Head of caudate nucleus (tissue), 42 donors: ENCODE measurements at regions not wholly inside any gene's neighbourhood (a gene's known extent, or its start where the extent isn't known, plus 50 kb on each side); places are given as distances from the start of the nearest gene placed in this dataset.
"Not testable (repeated sequence)": the region's sequence is repeated elsewhere in the genome, so short reads cannot be mapped to it uniquely, and the experiment has no call there.

Experiments used
- DNase-seq, 42 donors: peaks; one replicate each; pipeline versions ENCODE4 v3.0.0 to v3.0.0-alpha.2; 2020 to 2021; ENCODE audit warnings: mixed read lengths in 7 of 42
- intact Hi-C: fragments of 100-400 bp; cut with DNase I; formaldehyde crosslinking; loops from one replicate; pipeline ENCODE4 v1.15.0; 2022

DNA sequence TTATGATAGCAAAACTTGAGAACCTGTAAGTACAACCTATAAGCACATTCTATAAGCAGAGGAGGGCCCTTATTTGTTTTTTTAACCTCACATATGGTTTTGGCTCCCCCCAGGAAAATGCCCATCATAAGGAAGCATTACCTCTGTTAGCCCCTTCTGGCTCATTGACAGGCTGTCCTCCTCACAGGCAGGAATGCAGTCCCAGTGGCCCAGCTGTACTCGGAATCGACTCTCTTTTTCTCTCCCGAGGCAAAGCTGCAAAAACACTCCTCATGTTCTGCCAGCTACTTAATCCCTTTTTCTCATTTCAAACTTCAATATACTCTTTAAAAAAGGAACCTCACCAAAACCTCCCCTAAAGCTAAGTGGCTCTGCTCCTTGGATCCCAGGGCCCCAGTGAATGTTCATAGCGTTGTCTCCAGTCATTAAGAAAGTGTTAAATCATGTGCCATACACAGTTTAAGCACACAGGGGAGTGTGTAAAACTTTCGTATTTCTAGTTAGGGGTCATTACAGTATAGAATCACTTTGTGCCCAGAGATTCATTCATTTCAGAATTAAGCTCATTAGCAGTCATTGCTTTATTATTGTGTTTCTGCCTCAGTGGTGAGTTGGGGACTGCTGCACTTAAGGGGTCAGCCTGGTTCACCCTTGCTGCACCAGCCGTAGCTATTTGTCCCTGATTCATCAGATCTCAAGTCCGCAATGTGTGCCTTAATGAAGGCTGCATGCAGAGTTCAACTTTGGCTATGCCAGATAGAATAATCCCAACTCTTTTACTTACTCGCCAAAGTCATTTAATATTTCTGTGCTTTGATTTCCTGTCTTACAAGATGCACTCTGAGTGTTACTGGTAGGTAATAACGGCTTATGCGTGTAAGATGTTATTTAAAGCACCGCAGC, 57.6 kb downstream of the JRKL start:
- intact Hi-C loops = no loop called here
- no peak for DNase-seq

GRCh38 chr11:96448225-96448624, 58.4 kb downstream of the JRKL start:
- DNase-seq = no peak
- intact Hi-C loops = no loop called here

- DNase-seq = no peak
- intact Hi-C loops = no loop called here
Observed at GRCh38 chr11:96456111-96456510, 66.3 kb downstream of the JRKL start.

DNA sequence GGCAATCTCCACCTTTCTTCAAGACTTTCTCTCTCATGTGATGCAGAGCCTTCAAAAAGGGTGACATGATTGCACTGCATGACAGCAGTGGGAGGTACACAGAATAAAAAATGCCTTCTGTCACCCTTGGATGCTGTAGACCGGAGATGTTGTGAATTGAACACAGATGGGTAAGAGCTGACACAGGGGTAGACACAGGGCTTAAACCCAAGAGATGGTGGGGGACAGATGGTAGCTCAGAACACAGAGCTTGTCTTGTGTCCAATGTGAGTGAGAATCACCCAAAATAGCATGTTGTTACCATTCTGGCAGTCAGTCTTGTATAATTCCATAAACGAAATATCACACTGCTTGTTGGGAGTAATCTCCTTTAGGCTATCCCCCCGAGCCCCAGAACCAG, 69.9 kb downstream of the JRKL start:
- intact Hi-C loops = no loop called here
- DNase-seq = no peak

GRCh38 chr11:96461871-96462270, 72.1 kb downstream of the JRKL start:
- DNase-seq = no peak
- intact Hi-C loops = no loop called here

DNA sequence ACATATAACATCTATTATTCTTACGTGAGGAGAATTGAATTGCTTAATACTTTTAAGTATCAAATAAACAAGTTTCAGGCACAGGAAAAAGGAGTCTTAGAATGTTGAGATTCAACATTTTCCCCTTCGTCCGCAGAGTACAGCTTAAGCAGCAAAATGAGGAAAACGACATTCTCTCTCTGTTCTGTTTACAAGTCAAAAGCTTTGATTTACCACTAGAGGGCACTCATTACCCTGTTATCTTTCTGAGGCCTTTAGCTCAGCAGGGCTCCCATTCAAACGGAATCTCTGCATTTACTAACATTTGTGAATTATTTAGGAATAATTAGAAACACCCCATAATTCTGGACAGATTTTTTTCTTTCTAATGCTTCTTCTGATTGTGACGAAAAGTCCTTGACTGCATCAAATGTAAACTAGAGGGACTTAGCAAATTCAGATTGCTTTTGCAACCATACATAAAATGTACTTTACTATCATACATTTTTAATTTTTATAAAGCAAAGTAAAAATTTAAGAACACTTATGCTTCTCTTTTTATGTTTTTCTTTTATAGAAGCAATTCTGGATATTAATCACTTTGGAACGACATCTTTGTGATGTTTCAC, 75.0 kb downstream of the JRKL start:
- intact Hi-C loops = no loop called here
- DNase-seq = peak in 19 of 42 donors; percentile 3 to 66 (median 31)

DNA sequence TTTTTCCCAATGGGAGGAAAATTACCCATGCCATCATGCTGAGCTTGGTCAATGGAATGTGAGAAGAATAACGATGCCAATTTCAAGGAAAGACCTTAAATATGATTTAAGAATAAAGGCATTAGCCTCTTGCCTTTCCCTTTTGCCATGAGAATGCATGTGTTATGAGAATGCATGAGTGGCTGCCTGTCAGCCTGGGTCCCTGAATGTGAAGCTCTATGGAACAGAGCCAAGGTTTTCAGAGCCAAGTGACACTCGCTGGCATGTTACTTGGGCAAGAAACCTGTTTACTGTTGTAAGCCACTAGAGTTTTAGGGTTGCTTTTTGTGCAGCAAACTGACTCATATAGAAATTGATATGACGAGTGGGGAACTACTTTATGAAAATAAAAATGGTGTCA, 75.7 kb downstream of the JRKL start:
- peak in 6 of 42 donors; percentile 3 to 11 (median 8) for DNase-seq

GRCh38 chr11:96466607-96467006, 76.8 kb downstream of the JRKL start:
- intact Hi-C loops = no loop called here

More for the DNA sequence above, 75.7 kb downstream of the JRKL start:
- intact Hi-C loops = no loop called here

DNA sequence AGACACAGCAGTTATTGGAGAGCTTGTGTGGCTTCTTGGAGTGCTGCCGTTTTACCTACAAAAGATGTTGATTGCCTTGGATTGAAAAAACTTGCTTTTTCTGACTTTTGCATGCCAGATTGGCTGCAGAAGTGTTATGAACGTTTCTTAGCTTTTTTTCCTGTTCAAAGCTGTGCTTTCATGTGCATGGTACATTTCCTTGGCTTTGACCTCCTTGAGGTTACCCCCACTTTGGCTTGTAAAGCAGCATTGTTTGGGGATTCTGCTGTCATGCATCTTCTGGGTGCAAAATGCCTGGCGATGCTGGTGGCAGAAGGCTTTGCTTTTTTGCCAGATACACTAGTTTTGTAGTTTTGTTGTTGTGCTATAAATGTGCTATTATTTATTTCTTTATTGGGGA, 80.0 kb downstream of the JRKL start:
- DNase-seq = no peak
- intact Hi-C loops = no loop called here

More at GRCh38 chr11:96466607-96467006, 76.8 kb downstream of the JRKL start:
- no peak for DNase-seq

DNA sequence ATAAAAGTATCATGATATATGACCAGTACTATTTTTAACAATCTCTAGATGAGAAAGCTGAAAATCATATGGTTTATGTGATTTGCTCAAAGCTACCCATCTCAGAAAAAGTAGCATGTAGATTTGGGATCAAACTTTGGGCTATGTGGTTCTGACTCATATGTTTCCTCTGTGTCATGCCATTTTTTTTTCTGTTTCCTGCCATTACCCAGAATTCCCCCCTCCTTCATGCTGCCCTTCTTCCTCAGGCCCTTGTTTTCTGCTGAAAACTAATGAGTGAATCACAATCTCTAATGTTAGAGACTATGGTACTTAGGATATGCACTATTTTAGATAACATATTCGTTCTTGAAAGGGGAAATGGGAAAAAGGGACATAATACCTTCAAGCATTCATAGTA, 80.7 kb downstream of the JRKL start:
- DNase-seq = no peak
- intact Hi-C loops = no loop called here

DNA sequence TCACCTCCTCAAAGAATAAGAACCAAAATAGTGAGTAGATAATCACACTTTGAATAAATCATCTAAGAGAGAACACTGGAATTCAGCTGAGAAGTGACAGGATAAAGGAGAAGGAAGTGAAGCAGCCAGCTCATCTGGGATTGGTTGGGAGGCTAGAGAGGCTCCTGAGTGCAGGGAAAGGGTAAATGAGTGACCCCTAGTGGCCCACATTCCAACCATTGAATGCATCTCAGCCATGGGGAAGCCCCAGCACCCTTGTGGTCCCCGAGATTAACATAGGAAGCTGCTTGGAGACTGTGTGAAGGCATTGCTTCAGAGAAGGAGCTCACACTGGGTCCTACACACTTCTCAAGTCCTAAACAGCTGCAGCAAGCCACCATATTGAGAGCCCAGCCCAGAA, 82.3 kb downstream of the JRKL start:
- intact Hi-C loops = no loop called here
- DNase-seq = no peak

DNA sequence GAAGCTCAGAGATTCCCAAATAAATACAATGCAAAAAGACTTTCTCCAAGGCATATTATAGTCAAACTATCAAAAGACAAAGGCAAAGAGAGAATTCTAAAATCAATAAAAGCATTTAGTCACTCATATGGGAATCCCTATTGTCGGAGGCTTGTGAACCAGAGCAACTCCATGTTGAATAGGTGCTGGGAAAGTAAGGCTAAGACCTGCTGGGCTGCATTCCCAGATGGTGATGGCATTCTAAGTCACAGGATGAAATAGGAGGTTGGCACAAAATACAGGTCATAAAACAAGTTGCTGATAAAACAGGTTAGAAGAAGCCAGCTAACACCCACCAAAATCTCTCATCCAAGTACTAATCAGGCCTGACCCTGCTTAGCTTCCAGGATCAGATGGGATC, 84.5 kb downstream of the JRKL start:
- intact Hi-C loops = no loop called here
- DNase-seq = no peak

DNA sequence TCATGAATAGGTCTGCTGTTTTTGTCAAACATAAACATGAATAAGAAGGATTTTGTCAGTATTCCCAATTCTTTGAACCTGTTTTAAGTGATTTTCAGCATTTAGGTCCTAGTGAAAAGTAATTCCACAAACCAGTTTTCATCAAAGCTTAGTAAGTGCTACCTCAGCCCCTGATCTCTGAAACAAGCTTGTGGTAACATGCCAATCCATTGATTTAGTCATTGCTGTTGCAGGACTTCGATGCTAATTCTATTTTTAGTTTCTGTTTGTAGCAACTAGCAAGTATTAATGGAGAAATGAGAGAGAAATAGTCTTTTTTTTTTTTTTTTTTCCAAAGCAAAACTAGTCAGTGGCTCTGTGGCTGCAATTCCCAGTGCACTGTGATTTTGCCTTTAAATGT, 91.4 kb downstream of the JRKL start:
- intact Hi-C loops = no loop called here
- no peak for DNase-seq

DNA sequence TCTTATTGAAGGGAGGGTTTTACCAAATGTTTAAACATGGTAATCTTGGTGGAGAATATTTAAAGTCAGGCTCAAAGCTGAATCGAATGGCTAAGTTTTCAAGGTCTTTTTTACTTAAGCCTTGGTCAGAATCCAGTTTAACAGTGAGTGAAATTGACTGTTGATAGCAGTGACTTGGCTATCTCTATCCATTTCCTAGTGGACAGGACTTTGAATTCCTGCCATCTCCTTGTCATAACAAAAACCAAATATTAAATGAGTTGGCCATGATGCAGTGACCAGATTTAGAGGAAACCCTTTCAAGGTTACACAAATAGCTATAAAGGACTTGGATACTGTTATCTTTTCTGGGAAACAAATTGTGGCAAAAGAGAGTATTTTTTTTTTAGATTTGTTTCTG, 92.0 kb downstream of the JRKL start:
- intact Hi-C loops = no loop called here
- no peak for DNase-seq

GRCh38 chr11:96482193-96482592, 92.4 kb downstream of the JRKL start:
- no peak for DNase-seq
- intact Hi-C loops = no loop called here

GRCh38 chr11:96483374-96483955, 93.7 kb downstream of the JRKL start:
- no peak for DNase-seq
- intact Hi-C loops = no loop called here

GRCh38 chr11:96484361-96484760, 94.5 kb downstream of the JRKL start:
- no peak for DNase-seq
- intact Hi-C loops = no loop called here

- intact Hi-C loops = no loop called here
- no peak for DNase-seq
Observed at GRCh38 chr11:96486890-96487611, 97.2 kb downstream of the JRKL start.

DNA sequence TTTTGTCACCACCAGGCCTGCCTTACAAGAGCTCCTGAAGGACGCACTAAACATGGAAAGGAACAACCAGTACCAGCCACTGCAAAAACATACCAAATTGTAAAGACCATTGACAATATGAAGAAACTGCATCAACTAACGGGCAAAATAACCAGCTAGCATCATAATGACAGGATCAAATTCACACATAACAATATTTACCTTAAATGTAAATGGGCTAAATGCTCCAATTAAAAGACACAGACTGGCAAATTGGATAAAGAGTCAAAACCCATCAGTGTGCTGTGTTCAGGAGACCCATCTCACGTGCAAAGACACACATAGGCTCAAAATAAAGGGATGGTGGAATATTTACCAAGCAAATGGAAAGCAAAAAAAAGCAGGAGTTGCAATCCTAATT, 99.1 kb downstream of the JRKL start:
- intact Hi-C loops, DNase-seq: not testable (repeated sequence)

DNA sequence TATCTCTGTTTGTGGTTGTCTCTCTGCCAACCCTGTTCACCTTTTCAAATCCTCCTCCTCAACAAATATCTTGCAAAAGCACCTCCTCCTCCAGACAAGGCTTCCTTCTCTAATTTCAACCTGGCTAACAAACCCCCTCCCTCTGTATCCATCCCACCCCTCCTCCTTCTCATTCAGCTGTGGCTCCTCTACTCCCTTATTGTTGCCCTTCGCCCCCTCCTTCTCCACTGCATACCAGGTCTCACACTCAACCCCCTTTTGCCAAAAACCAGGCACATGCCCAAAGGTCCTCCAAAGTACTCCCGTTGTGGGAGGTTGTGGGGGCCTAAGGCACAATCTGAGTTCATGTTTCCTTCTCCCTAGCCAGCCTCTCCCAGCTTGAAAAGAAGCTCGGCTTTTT, 110.6 kb downstream of the JRKL start:
- DNase-seq = no peak
- intact Hi-C loops = no loop called here
